BLaER1 treated with 17β-estradiol and CSF1 and Interleukin-3, amounts not matched to agents 10 nM and 100 nM (cell line): ENCODE measurements at regions not wholly inside any gene's neighbourhood (a gene's known extent, or its start where the extent isn't known, plus 50 kb on each side); places are given as distances from the start of the nearest gene placed in this dataset.

Source experiments
- H3K27ac ChIP-seq, 11 experiments: shearing (Covaris generic); formaldehyde crosslinking; 2 replicates each; pipeline ENCODE4 v1.8.1; 2022
- H3K27me3 ChIP-seq, 11 experiments: shearing (Covaris generic); formaldehyde crosslinking; 2 replicates each; pipeline ENCODE4 v1.8.1; 2022
- H3K36me3 ChIP-seq, 11 experiments: shearing (Covaris generic); formaldehyde crosslinking; 2 replicates each; pipeline ENCODE4 v1.8.1; 2022
- H3K4me1 ChIP-seq, 10 experiments: shearing (Covaris generic); formaldehyde crosslinking; 2 replicates each; pipeline ENCODE4 v1.8.1; 2022
- H3K4me2 ChIP-seq, 11 experiments: shearing (Covaris generic); formaldehyde crosslinking; 2 replicates each; pipeline ENCODE4 v1.8.1; 2022
- H3K4me3 ChIP-seq, 10 experiments: shearing (Covaris generic); formaldehyde crosslinking; 2 replicates each; pipeline ENCODE4 v1.8.1; 2022
- H3K9ac ChIP-seq, 11 experiments: shearing (Covaris generic); formaldehyde crosslinking; 2 replicates each; pipeline ENCODE4 v1.8.1; 2022
- H3K9me3 ChIP-seq, 11 experiments: shearing (Covaris generic); formaldehyde crosslinking; replicated peaks in 1 of 11; 2 replicates each; pipeline ENCODE4 v1.8.1; 2022
- H4K20me1 ChIP-seq, 11 experiments: shearing (Covaris generic); formaldehyde crosslinking; 2 replicates each; pipeline ENCODE4 v1.8.1; 2022
- Cebpa-rat ChIP-seq, 11 experiments: shearing (Covaris generic); IDR thresholded peaks; 2 replicates each; pipeline ENCODE4 v1.8.1; 2022

DNA sequence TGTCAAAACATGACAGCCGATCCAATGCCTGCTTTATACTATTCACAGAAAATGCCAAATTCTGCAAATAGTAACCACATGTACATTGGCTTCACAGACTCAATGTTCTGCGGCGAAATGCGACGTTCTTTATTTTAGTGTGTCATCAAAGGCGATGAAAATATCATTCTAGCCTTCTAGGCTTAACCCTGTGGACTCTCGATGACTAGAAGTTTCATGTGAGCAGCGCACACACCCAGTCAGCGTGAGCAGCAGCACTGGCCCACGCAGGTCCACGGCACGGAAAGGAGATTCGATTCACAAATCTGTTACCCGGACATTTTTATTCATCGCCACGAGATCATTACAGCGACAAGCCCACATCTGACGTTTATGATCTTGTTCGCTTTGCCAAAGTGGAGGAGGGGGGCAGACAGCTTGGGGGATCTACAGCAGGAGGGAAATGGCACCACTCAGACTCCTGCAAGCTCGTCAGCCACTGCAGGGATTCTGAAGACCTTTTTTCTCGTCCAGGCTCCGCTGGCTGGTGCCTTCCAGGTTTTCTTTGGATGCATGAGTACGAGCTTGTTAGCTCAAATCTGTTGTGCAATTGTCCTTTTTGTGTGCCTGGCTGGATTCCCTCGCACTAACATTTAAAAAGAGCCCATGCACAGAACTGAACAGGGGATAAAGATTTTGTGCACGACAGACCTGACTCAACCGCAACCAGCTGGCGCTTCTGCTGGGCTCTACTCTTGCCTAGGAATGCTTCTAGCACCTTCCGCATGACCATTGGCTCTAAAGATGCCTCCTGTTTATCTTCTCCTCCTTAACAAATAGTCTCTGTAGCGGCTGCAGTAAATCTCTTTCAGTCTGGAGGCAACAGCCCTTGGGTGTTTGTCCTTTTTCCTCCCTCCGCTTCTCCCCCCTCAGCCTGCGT is 938.4 kb downstream of the MCTP2 start:
- H3K9ac ChIP-seq, result no peak overlapping the region
- H3K4me1 ChIP-seq, result no peaks in the 10 kb centered on the region
- no peaks in the 10 kb centered on the region for H3K27me3 ChIP-seq
- no peak overlapping the region for H3K4me2 ChIP-seq
- H3K36me3 ChIP-seq, result no peaks in the 10 kb centered on the region
- no peak overlapping the region for H3K27ac ChIP-seq
- no peak for TF ChIP-seq Cebpa-rat (IDR thresholded peaks at IDR 0.05)
- no peak overlapping the region for H3K4me3 ChIP-seq
- H3K9me3 ChIP-seq, result no peaks in the 10 kb centered on the region
- H4K20me1 ChIP-seq, result no peaks in the 10 kb centered on the region

DNA sequence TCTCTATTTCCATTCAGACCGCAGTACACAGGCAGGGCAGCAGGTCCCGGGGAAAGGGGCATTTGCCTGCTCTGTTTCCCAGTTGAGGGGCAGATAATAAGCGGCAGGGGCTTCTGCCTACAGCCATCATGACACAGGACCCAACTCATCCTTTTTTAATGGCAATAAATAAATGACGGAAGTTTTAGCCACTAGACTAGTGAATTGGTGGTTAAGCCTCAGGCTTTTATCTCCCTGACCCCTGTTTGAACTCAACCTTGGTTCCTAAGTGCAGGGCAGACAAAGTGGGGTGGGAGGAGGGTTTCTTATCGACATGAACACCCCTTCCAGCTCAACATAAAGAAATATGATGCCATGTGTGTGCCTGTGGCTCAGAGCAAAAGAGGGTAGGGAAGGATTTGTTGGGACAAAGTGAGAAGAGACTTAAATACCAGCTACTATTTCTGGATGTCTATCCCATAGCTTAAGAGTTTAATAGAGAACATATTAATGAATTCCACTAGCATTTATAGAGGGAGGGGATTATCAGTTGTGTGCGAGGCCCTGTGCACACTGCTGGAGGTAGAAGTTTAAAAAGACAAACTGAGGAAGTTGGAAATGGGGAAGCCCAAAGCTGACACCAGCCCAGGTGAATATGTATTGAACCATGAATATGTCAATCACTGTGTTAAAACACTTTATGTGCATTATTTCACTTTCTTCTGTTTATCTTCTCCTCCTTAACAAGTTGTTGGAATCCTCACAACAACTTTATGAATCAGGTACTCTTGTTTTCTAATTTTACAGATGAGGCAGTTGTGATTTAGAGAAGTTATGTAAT is 939.4 kb downstream of the MCTP2 start:
- Histone ChIP-seq H3K9me3 (no peaks in the 10 kb centered on the region), H3K4me2 (no peak overlapping the region), H3K36me3 (no peaks in the 10 kb centered on the region), H3K27ac (no peak overlapping the region), H3K4me1 (no peaks in the 10 kb centered on the region), H3K4me3 (no peak overlapping the region), H3K27me3 (no peaks in the 10 kb centered on the region), H3K9ac (no peak overlapping the region), H4K20me1 (no peaks in the 10 kb centered on the region)
- no peak for TF ChIP-seq Cebpa-rat (IDR thresholded peaks at IDR 0.05)

DNA sequence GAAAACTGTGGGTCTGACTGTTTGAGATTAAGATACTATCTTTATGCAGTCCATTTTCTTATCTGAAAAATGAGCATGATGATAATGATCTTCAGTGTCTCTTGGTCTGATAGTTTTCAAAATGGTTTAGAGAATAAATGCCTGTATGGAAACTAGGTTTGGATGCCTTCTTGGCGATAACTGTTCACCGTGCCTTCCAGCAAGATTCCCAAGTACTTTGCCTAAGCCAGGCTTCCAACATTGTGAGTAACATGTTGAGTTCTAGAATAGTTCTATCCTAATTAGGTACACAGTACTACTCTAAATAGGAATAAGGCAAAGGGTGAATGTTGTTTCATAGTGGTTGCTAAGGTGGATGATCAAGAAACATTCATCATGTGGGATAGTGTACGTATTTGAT is 940.2 kb downstream of the MCTP2 start:
- Histone ChIP-seq H3K4me2 (no peak overlapping the region), H3K27ac (no peak overlapping the region)
- no peak for TF ChIP-seq Cebpa-rat (IDR thresholded peaks at IDR 0.05)

DNA sequence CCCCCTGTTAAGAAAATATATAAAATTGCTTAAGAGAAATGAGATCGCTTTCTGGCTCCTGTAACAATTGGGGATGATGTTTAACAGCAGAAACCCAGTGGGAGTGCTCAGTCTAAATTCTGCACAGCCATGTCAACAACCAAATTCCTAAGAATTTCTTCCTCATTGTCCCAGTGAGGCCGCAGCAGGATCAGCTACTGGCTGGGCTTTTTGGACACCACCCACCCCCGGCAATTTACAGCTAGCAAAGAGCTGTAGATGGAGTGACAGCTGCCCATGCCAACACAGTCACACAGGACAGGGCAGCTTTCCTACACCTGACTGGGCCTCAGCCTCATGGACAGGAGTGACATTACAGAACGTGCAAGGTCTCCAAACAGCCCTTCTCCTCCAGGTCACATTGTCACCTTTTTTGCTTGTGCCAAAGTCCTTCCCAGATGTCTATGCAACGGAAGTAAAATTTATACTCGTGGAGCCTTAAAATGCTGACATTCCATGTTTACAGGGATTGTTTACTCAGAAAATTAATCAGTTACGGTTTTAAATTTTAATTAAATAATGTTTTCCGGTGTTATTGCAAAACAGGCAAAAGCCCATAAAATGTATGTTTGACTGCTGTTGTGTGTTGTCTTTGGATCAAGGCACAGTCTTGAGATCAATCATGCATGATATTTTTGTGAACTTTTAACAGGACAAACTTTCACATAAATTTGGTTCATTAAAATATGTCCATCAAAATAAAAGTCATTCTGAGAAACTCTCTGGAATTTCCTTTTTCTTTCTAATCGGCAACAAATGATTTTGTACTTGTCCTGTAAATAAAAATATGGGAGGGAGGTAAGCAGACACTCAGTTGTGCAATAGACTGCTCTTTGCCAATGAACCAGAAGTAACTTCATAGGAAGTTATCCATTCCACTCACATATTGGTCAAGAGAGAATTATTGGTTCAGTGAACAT is 943.2 kb downstream of the MCTP2 start:
- Histone ChIP-seq H3K9ac (no peak overlapping the region), H3K27me3 (no peaks in the 10 kb centered on the region), H3K4me2 (no peak overlapping the region), H3K36me3 (no peaks in the 10 kb centered on the region), H3K27ac (no peak overlapping the region), H3K4me3 (no peak overlapping the region), H3K4me1 (no peaks in the 10 kb centered on the region), H3K9me3 (peaks cover 0 to 5% (median 0%) of the 10 kb centered on the region in 11 experiments; a peak in 4 of 22 replicates), H4K20me1 (no peaks in the 10 kb centered on the region)
- TF ChIP-seq Cebpa-rat (IDR thresholded peaks at IDR 0.05), result no peak

More for the DNA sequence above, 940.2 kb downstream of the MCTP2 start:
- H3K27me3 ChIP-seq, result no peaks in the 10 kb centered on the region
- H3K36me3 ChIP-seq, result no peaks in the 10 kb centered on the region
- no peaks in the 10 kb centered on the region for H3K9me3 ChIP-seq
- H3K4me3 ChIP-seq, result no peak overlapping the region
- H3K9ac ChIP-seq, result no peak overlapping the region
- H3K4me1 ChIP-seq, result no peaks in the 10 kb centered on the region
- H4K20me1 ChIP-seq, result no peaks in the 10 kb centered on the region

DNA sequence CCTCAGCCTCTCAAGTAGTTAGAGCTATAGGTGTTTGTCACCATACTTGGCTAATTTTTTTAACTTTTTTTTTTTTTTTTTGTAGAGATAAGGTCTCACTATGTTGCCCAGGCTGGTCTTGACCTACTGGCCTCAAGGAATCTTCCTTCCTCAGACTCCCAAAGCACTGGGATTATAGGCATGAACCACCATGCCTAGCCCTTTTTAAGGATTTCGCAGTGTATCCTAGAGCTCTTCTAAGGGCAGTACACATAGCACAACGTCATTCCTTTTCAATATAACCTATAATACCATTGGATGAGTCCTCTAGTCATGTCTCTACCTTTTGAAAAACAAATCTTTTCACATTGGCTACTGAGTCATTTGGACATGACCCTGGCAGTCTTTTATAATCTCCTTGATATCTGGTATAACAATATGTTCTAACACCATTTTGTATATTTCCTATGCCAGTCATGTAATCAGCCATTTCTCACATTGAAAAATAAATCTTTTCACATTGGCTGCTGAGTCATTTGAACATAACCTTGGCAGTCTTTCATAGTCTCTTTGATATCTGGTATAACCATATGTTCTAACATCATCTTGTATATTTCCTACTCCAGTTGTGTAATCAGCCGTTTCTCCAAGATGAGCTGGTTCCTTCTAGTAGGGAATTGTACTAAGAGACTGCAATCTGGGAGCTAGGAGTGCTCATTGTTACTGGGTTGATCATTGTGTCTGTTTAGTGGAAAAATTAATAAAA is 944.7 kb downstream of the MCTP2 start:
- Histone ChIP-seq H3K4me3 (no peak overlapping the region), H3K27ac (no peak overlapping the region), H4K20me1 (no peaks in the 10 kb centered on the region), H3K4me1 (no peaks in the 10 kb centered on the region), H3K36me3 (no peaks in the 10 kb centered on the region), H3K9ac (no peak overlapping the region), H3K9me3 (peaks cover 0 to 12% (median 0%) of the 10 kb centered on the region in 11 experiments; a peak in 5 of 22 replicates), H3K4me2 (no peak overlapping the region), H3K27me3 (no peaks in the 10 kb centered on the region)
- no peak for TF ChIP-seq Cebpa-rat (IDR thresholded peaks at IDR 0.05)

DNA sequence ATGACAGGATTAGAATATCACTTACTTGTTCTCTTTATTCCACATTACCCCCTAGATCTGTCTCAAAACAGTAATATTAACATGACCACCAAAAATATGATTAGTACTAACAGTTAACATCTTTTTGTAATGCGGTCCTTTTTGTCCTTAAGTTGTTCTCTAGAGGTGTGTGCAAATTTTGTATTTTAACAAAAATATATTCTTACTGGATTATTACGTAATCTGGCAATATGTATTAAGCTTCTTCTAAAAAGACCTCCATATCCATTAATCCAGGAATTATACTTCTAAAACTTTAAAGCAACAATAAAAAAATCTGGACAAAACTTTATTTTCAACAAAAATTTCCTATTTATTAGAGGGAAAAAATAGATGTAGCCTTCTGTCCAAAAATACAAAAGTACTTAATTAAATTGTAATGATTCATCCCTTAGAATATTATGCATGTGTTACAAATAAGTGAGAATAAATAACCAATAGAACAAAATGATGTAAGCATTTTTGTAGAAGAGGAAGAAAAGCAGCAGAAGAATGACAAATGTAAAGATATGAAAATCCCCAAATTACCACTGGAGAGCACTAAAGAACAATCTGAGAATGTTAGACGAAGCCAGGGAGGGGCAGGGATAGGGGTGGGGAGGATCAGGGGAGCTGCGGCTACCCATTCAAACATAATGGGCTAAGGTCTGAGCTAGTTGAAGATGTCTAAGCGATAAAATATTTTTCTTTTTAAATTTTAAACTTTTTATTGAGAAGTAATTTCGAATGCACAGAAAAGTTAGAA is 945.6 kb downstream of the MCTP2 start:
- Histone ChIP-seq H3K4me1 (no peaks in the 10 kb centered on the region), H4K20me1 (no peaks in the 10 kb centered on the region), H3K27ac (no peak overlapping the region), H3K9ac (no peak overlapping the region), H3K4me2 (no peak overlapping the region), H3K36me3 (no peaks in the 10 kb centered on the region), H3K4me3 (no peak overlapping the region), H3K27me3 (no peaks in the 10 kb centered on the region), H3K9me3 (peaks cover 0 to 12% (median 0%) of the 10 kb centered on the region in 11 experiments; a peak in 5 of 22 replicates)
- no peak; a peak in 1 of 22 replicates for TF ChIP-seq Cebpa-rat (IDR thresholded peaks at IDR 0.05)

DNA sequence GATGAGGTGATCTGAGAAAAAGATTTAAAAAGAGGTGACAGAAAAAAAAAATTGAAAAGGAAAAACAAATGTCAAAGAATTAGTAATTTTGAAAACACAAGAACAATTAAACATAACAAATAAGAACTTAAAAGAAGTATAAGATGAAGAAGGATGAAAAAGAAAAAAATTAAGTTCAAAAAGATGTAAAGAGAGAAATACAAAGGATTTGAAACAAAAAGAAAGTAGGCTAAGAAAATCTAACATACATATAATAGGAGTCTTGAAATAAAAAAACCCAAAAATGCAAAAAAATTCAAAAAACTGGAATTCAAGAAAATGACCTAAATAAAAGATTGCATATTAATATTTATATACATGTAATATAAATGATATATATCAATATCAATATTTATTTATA is 949.2 kb downstream of the MCTP2 start:
- Histone ChIP-seq H3K4me1 (no peaks in the 10 kb centered on the region), H3K4me3 (no peak overlapping the region), H3K9me3 (peaks cover 0 to 12% (median 0%) of the 10 kb centered on the region in 11 experiments; a peak in 5 of 22 replicates), H3K9ac (no peak overlapping the region), H3K27ac (no peak overlapping the region), H3K4me2 (no peak overlapping the region), H3K27me3 (no peaks in the 10 kb centered on the region), H4K20me1 (no peaks in the 10 kb centered on the region), H3K36me3 (no peaks in the 10 kb centered on the region)
- no peak for TF ChIP-seq Cebpa-rat (IDR thresholded peaks at IDR 0.05)

DNA sequence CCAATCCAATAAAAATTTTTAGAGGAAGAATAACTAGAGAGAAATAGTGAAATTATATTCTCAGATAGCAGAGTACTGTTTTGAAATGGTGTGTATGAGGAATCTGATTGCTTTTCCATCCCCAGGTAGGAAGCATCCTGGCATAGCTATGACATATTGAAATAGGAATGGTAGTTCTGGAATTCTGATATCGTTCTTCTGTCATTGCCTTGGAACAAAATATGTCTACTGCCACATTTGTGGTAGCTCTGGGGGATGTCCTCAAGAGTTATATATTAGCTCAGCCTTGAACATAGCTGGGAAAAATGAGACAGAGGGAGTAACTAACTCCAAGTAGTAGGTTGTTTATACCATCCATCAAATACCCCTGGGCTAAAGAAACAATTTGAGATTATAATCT is 950.7 kb downstream of the MCTP2 start:
- Histone ChIP-seq H3K27me3 (no peaks in the 10 kb centered on the region), H4K20me1 (no peaks in the 10 kb centered on the region), H3K9ac (no peak overlapping the region), H3K4me3 (no peak overlapping the region), H3K27ac (no peak overlapping the region), H3K4me2 (no peak overlapping the region), H3K36me3 (no peaks in the 10 kb centered on the region), H3K4me1 (no peaks in the 10 kb centered on the region), H3K9me3 (peaks cover 0 to 12% (median 0%) of the 10 kb centered on the region in 11 experiments; a peak in 5 of 22 replicates)
- TF ChIP-seq Cebpa-rat (IDR thresholded peaks at IDR 0.05), result no peak
